Panc1 (cell line): ENCODE measurements at regions not wholly inside any gene's neighbourhood (a gene's known extent, or its start where the extent isn't known, plus 50 kb on each side); places are given as distances from the start of the nearest gene placed in this dataset.

Source experiments
- ATAC-seq: fragments of 200-7000 bp; cut with Tn5 transposase; 2 replicates; pipeline ENCODE4 v1.9.1; 2020; ENCODE audit warnings: mild to moderate bottlenecking, moderate library complexity
- BruUV-seq: library from RNA; stranded (reverse); fragments of 400-500 nt; replicated peaks from 2 replicates; lab custom pipeline; 2021; lab: Mats Ljungman, UMichigan
- CTCF ChIA-PET: fragments of 300-600 bp; sonication (Branson Sonifier 250); formaldehyde crosslinking; loops from one replicate; lab custom pipeline; 2022; ENCODE audit warnings: antibody characterized with exemption; lab: Charles Lee
- POLR2A ChIA-PET: fragments of 300-600 bp; sonication (Branson Sonifier 250); formaldehyde crosslinking; loops from one replicate; lab custom pipeline; 2022; ENCODE audit warnings: antibody characterized with exemption; lab: Charles Lee
- DNase-seq: peaks from one replicate; pipeline ENCODE4 v3.0.0-alpha.2; 2010; ENCODE audit warnings: low read depth, low spot score
- H3K27ac ChIP-seq: 2 replicates; pipeline ENCODE4 v1.5.1; 2011; ENCODE audit warnings: mild to moderate bottlenecking, low read length, inconsistent platforms
- H3K27me3 ChIP-seq: fragments of 200-500 bp; sonication (Bioruptor generic); 2 replicates; pipeline ENCODE4 v1.6.0; 2014; ENCODE audit warnings: low read length, inconsistent platforms; ENCODE audit not compliant: control insufficient read depth, insufficient read depth
- H3K36me3 ChIP-seq: fragments of 200-500 bp; sonication (Bioruptor generic); 2 replicates; pipeline ENCODE4 v1.5.1; 2014; ENCODE audit warnings: inconsistent platforms, mild to moderate bottlenecking, low read length, moderate library complexity; ENCODE audit not compliant: control insufficient read depth, insufficient read depth
- H3K4me1 ChIP-seq: 2 replicates; pipeline ENCODE4 v1.5.1; 2011; ENCODE audit warnings: inconsistent platforms, mild to moderate bottlenecking, low read length, moderate library complexity; ENCODE audit not compliant: control insufficient read depth, insufficient read depth
- H3K4me3 ChIP-seq, 2 experiments: 2 replicates each; pipeline ENCODE4 v1.5.1; 2011 to 2012; ENCODE audit warnings: low read depth in 2 of 2, low read length in 2 of 2, mild to moderate bottlenecking in 2 of 2, inconsistent platforms in 1 of 2, moderate library complexity in 1 of 2
- H3K9me3 ChIP-seq: fragments of 200-500 bp; sonication (Bioruptor generic); 2 replicates; pipeline ENCODE4 v1.5.1; 2014; ENCODE audit warnings: low read depth, mild to moderate bottlenecking, inconsistent platforms, low read length, moderate library complexity; ENCODE audit not compliant: control insufficient read depth, insufficient read depth
- POLR2AphosphoS5 ChIP-seq: IDR thresholded peaks from 2 replicates; pipeline ENCODE4 v1.6.1; 2012; ENCODE audit warnings: mild to moderate bottlenecking, low read depth, low read length, moderate library complexity
- REST ChIP-seq, 2 experiments: IDR thresholded peaks; 2 replicates each; pipeline ENCODE4 v1.6.1; 2011 to 2012; ENCODE audit warnings: low read depth in 2 of 2, control low read depth in 1 of 2, low read length in 1 of 2, mild to moderate bottlenecking in 1 of 2, moderate library complexity in 1 of 2; ENCODE audit not compliant: insufficient read depth in 1 of 2
- SIN3A ChIP-seq: IDR thresholded peaks from 2 replicates; pipeline ENCODE4 v1.6.1; 2012; ENCODE audit warnings: low read depth, mild to moderate bottlenecking, low read length, moderate library complexity, borderline replicate concordance; ENCODE audit not compliant: insufficient read depth
- TCF7L2 ChIP-seq: IDR thresholded peaks from 2 replicates; pipeline ENCODE4 v1.6.1; 2011; ENCODE audit warnings: mild to moderate bottlenecking, low read depth, low read length, inconsistent platforms
- in situ Hi-C: cut with HindIII; loops from 2 replicates; pipeline ENCODE4 v1.10.0; 2016; ENCODE audit warnings: low sequenced_read_pairs, low pct_unique_long_range_greater_than_20kb
- intact Hi-C: fragments of 100-400 bp; cut with micrococcal nuclease; formaldehyde crosslinking; loops from one replicate; pipeline ENCODE4 v1.10.0; 2022; ENCODE audit not compliant: unreplicated experiment
- TF ChIP-seq, protein P1 (sequence below): fragments of 450-650 bp; IDR thresholded peaks from 2 replicates; pipeline ENCODE4 v1.5.1; 2017; ENCODE audit warnings: mild to moderate bottlenecking

DNA sequence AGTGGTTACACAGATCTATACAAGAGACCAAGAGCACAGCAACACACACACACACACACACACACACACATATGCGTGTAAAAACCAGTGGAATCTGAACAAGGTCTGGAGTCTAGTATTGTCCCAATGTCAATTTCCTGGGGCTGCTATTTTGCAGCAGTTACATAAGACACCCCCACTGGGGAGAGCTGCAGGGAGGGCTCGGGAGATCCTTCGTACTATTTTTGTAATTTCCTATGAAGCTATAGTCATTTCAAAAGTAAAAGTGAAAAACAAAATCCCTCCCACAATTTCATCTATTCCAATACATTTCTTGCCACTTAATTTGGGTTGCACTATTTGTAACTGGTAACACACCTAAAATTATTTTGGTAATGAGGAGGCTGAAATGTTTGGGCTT lies 68.5 kb downstream of the C16orf95 start:
- POLR2A ChIA-PET, result no interaction called here

DNA sequence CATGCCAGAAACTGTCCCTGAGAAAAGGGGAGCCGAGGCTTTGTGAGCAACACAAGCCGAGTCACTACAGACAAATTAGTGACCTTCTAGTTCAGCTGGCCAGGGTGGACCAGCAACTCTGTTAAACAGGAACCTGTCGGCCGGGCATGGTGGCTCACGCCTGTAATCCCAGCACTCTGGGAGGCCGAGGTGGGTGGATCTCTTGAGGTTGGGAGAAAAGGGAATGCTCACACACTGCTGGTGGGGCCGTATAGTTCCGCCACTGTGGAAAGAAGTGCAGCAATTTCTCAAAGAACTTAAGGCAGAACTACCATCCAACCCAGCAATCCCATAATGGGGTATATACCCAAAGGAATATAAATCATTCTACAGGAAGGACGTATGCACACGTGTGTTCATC lies 67.8 kb downstream of the C16orf95 start:
- in situ Hi-C loops, result no loop called here
- intact Hi-C loops, result no loop called here

More for the DNA sequence above, 68.5 kb downstream of the C16orf95 start:
- Histone ChIP-seq H3K4me3 (no peak overlapping the region), H3K4me1 (no peaks in the 10 kb centered on the region), H3K9me3 (no peaks in the 10 kb centered on the region), H3K27ac (no peak overlapping the region), H3K27me3 (no peaks in the 10 kb centered on the region), H3K36me3 (no peaks in the 10 kb centered on the region)
- no peak for DNase-seq
- no TSS peak for BruUV-seq
- ATAC-seq, result no peak
- TF ChIP-seq REST (IDR thresholded peaks at IDR 0.05; ENCODE audit: insufficient read depth in 1 of 2, low read depth in 2 of 2, low read length in 1 of 2), result no peak
- in situ Hi-C loops (no loop called here), intact Hi-C loops (no loop called here)
- CTCF ChIA-PET, result no interaction called here

More for the DNA sequence above, 67.8 kb downstream of the C16orf95 start:
- no peak for TF ChIP-seq REST (IDR thresholded peaks at IDR 0.05; ENCODE audit: insufficient read depth in 1 of 2, low read depth in 2 of 2, low read length in 1 of 2)
- TF ChIP-seq POLR2AphosphoS5, result no peak
- no peak for TF ChIP-seq TCF7L2
- no peak for TF ChIP-seq SIN3A
- TF ChIP-seq, protein P1, sequence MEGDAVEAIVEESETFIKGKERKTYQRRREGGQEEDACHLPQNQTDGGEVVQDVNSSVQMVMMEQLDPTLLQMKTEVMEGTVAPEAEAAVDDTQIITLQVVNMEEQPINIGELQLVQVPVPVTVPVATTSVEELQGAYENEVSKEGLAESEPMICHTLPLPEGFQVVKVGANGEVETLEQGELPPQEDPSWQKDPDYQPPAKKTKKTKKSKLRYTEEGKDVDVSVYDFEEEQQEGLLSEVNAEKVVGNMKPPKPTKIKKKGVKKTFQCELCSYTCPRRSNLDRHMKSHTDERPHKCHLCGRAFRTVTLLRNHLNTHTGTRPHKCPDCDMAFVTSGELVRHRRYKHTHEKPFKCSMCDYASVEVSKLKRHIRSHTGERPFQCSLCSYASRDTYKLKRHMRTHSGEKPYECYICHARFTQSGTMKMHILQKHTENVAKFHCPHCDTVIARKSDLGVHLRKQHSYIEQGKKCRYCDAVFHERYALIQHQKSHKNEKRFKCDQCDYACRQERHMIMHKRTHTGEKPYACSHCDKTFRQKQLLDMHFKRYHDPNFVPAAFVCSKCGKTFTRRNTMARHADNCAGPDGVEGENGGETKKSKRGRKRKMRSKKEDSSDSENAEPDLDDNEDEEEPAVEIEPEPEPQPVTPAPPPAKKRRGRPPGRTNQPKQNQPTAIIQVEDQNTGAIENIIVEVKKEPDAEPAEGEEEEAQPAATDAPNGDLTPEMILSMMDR, result no peak
- no peak for ATAC-seq
- H3K4me3 ChIP-seq, result no peak overlapping the region
- H3K27ac ChIP-seq, result no peak overlapping the region
- no peaks in the 10 kb centered on the region for H3K9me3 ChIP-seq
- POLR2A ChIA-PET, result no interaction called here
- H3K27me3 ChIP-seq, result no peaks in the 10 kb centered on the region
- H3K36me3 ChIP-seq, result no peaks in the 10 kb centered on the region
- BruUV-seq, result no TSS peak
- CTCF ChIA-PET, result no interaction called here
- no peaks in the 10 kb centered on the region for H3K4me1 ChIP-seq
- DNase-seq, result no peak
